GM13976 (cell line): ENCODE measurements at regions not wholly inside any gene's neighbourhood (a gene's known extent, or its start where the extent isn't known, plus 50 kb on each side); places are given as distances from the start of the nearest gene placed in this dataset.
"Not testable (repeated sequence)": the region's sequence is repeated elsewhere in the genome, so short reads cannot be mapped to it uniquely, and the experiment has no call there.

Source experiments
- DNase-seq: peaks from one replicate; pipeline ENCODE4 v3.0.0; 2012; ENCODE audit warnings: low spot score
- in situ Hi-C: fragments of 300-500 bp; cut with MboI; formaldehyde crosslinking; loops from one replicate; pipeline ENCODE4 v1.12.0; 2022; ENCODE audit warnings: low sequenced_read_pairs, mixed read lengths, inconsistent platforms; ENCODE audit not compliant: unreplicated experiment
- TF ChIP-seq, protein P1 (sequence below): IDR thresholded peaks from 2 replicates; pipeline ENCODE4 v1.5.1; 2012; ENCODE audit warnings: borderline replicate concordance, mild to moderate bottlenecking; ENCODE audit not compliant: insufficient read depth; ENCODE audit errors: extremely low read depth, missing control alignments, control extremely low read depth

GRCh38 chr6:19394051-19394450 lies 443.1 kb upstream of the ID4 start:
- no peak for DNase-seq
- in situ Hi-C loops, result no loop called here
- TF ChIP-seq, protein P1, sequence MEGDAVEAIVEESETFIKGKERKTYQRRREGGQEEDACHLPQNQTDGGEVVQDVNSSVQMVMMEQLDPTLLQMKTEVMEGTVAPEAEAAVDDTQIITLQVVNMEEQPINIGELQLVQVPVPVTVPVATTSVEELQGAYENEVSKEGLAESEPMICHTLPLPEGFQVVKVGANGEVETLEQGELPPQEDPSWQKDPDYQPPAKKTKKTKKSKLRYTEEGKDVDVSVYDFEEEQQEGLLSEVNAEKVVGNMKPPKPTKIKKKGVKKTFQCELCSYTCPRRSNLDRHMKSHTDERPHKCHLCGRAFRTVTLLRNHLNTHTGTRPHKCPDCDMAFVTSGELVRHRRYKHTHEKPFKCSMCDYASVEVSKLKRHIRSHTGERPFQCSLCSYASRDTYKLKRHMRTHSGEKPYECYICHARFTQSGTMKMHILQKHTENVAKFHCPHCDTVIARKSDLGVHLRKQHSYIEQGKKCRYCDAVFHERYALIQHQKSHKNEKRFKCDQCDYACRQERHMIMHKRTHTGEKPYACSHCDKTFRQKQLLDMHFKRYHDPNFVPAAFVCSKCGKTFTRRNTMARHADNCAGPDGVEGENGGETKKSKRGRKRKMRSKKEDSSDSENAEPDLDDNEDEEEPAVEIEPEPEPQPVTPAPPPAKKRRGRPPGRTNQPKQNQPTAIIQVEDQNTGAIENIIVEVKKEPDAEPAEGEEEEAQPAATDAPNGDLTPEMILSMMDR, result no peak

DNA sequence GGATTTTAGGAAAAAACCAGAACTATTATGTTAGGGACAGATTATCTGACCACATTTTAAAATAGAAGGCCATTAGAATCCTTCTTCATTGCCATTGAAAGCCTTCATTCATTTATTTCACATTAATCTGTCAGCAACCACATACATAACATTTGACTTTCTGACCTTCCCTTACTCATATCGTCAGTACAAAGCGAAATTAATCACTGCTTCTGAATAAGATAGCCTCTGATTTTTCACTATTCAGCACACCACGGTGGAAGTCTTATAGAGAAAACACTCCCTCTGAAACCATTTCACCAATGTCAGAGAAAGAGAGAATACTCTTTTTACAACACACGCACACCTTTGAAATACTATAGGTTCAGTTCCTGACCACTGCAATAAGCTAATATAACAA lies 442.5 kb upstream of the ID4 start:
- TF ChIP-seq, protein P1, result no peak
- in situ Hi-C loops, result no loop called here
- DNase-seq, result no peak

DNA sequence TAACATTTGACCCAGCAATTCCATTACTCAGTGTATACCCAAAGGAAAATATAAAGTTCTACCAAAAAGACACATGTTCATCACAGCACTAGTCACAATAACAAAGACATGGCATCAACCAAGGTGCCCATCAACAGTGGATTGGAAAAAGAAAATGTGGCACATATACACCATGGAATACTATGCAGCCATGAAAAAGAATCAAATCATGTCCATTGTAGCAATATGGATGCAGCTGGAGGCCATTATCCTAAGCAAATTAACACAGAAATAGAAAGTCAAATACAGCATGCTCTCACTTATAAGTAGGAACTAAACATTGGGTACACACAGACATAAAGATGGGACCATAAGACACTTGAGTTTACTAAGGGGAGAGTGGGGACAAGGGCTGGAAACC lies 441.9 kb upstream of the ID4 start:
- in situ Hi-C loops, result no loop called here
- TF ChIP-seq, protein P1, result no peak
- no peak for DNase-seq

GRCh38 chr6:19399406-19399805 lies 437.8 kb upstream of the ID4 start:
- TF ChIP-seq, protein P1, result no peak
- no peak for DNase-seq
- in situ Hi-C loops, result no loop called here

DNA sequence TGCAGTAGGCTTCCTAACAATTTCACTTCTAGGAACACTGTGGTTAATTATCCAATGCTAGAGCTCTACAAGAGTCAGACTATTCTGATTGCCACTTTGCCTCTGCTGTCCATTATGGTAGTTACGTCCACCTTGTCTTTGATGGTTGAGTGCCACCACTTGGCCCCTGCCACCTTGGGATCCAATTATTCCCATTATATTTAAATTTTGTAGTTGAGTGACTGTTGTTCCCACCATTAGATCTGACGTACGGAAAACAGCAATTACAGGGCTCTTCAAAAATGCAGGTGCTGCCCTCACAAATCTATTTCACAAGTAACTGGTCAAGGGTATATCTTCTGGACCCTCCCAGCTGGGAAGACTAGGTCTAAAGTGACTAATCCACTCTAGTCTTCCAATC lies 432.3 kb upstream of the ID4 start:
- DNase-seq, in situ Hi-C loops: not testable (repeated sequence)

GRCh38 chr6:19408331-19408730 lies 428.8 kb upstream of the ID4 start:
- TF ChIP-seq, protein P1, result no peak
- in situ Hi-C loops, result no loop called here
- no peak for DNase-seq

DNA sequence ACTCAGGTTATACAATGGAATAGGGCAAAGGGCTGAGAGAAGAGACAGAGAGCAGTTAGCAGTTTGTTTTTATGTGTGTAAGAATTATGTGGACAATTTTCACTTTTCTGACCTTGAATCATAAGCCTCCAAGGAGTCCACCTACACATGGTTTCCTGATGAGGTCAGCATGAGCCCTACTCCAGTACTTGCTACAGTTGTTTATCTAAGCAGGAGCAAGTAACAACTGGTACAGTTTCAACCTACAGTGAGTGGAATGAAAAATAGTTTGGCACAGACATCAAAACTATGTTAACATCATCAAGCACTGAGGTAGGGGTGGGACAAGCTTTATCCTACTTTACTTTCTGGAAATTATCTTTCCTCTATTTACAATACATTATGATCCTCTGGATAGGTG lies 426.7 kb upstream of the ID4 start:
- no peak for DNase-seq
- TF ChIP-seq, protein P1, result no peak
- in situ Hi-C loops, result no loop called here
